ENCODE measurements at regions not wholly inside any gene's neighbourhood (a gene's known extent, or its start where the extent isn't known, plus 50 kb on each side); places are given as distances from the start of the nearest gene placed in this dataset.

DNA sequence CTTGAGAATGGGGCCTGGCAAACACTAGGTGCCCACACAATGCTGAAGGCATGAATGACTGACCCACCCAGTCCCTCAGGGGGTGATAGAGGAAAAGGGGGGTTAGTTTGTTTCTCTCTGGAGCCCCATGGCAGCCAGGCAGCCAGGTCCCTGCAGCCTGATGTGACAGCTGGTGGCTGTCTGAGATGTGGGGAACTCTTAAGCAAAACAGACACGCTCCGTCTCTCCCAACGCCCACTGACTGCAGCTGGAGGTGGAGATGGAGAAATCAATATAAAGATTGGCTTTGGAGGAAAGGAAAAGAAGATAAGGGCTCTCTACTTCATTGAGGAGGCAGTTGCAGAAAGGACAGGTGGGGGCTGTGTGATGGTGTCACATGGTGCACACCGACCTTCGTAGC lies 240.8 kb upstream of the LHX5 start:
- Mint-ChIP-seq H3K36me3 (ENCODE audit: insufficient read depth in 1 of 3, low read depth in 3 of 3) (peaks cover 0 to 7% (median 0%) of the 10 kb centered on the region in 3 experiments; a peak in 1 of 7 replicates), H3K9me3 (peaks cover 3 to 6% of the 10 kb centered on the region in 2 experiments; a peak in 1 of 5 replicates), H3K4me3 (no peak overlapping the region), H3K4me1 (0 out of 4 replicates have a peak, but pooled peaks cover 0 to 3% of the 10 kb centered on the region in 2 experiments), H3K27me3 (ENCODE audit: low read depth) (peaks cover 22% of the 10 kb centered on the region), H3K27ac (no peak overlapping the region)
- H2BK120ac ChIP-seq (ENCODE audit: low read depth, low read length, poor library complexity, severe bottlenecking): no peak overlapping the region
- H3K27me3 ChIP-seq (ENCODE audit: insufficient read depth, low read length): no peaks in the 10 kb centered on the region
- H2BK20ac ChIP-seq (ENCODE audit: low read depth, low read length, poor library complexity, severe bottlenecking): no peak overlapping the region
- H3T11ph ChIP-seq (ENCODE audit: low read length): no peak overlapping the region
- no peak overlapping the region for H3K56ac ChIP-seq (ENCODE audit: insufficient read length, low read depth, low read length)
- no peak overlapping the region for H3K18ac ChIP-seq (ENCODE audit: insufficient read length, low read depth, low read length)
- no peak overlapping the region for H3K23ac ChIP-seq (ENCODE audit: insufficient read length, low read depth, low read length)
- no peak overlapping the region for H3K4ac ChIP-seq (ENCODE audit: low read depth, low read length)
- H3K4me1 ChIP-seq (ENCODE audit: insufficient read depth, low read length): no peaks in the 10 kb centered on the region
- no peak overlapping the region for H2BK15ac ChIP-seq (ENCODE audit: low read depth, low read length)
- H3K4me2 ChIP-seq (ENCODE audit: insufficient read depth, insufficient read length, low read length): no peak overlapping the region
- H2BK5ac ChIP-seq (ENCODE audit: insufficient read length, low read length): no peak overlapping the region
- no peak for TF ChIP-seq CTCF (conservative IDR thresholded peaks at IDR 0.05)
- H3K23me2 ChIP-seq (ENCODE audit: insufficient read length, low read depth, low read length, poor library complexity, severe bottlenecking): no peaks in the 10 kb centered on the region
- H3K9me3 ChIP-seq (ENCODE audit: control insufficient read depth, low read depth, low read length): no peaks in the 10 kb centered on the region
- H4K8ac ChIP-seq (replicated peaks; ENCODE audit: insufficient read length, low read depth, low read length): no peak overlapping the region
- H2AFZ ChIP-seq (ENCODE audit: low read length): no peak overlapping the region
- H4K5ac ChIP-seq (ENCODE audit: insufficient read length, low read depth, low read length): no peak overlapping the region
- H3K79me2 ChIP-seq (ENCODE audit: insufficient read depth, low read length): no peaks in the 10 kb centered on the region
- no peak overlapping the region for H3K27ac ChIP-seq (ENCODE audit: insufficient read length, low read depth, low read length)
- H4K91ac ChIP-seq (ENCODE audit: insufficient read length, low read depth, low read length): no peak overlapping the region
- no peaks in the 10 kb centered on the region for H4K20me1 ChIP-seq (ENCODE audit: control insufficient read depth, insufficient read depth, insufficient read length)
- H3K79me1 ChIP-seq (ENCODE audit: insufficient read depth, low read depth, low read length, poor library complexity, severe bottlenecking): no peaks in the 10 kb centered on the region
- no peak overlapping the region for H2BK12ac ChIP-seq (ENCODE audit: insufficient read length, low read depth, low read length)
- H3K9ac ChIP-seq (ENCODE audit: extremely low read depth, insufficient read length, low read length): no peak overlapping the region
- no peak overlapping the region for H2AK5ac ChIP-seq (ENCODE audit: insufficient read length, low read length)
- WGBS (ENCODE audit: extremely low coverage, insufficient read length, low lambda C conversion rate): no CpG with 5 or more reads among the region's 5 CpGs
- no peak overlapping the region for H3K14ac ChIP-seq (ENCODE audit: insufficient read depth, low read length)
- no peak for DNase-seq

All from H9 (cell line).